Cerebellar nuclear complex (tissue), 1 donor: ENCODE measurements at regions not wholly inside any gene's neighbourhood (a gene's known extent, or its start where the extent isn't known, plus 50 kb on each side); places are given as distances from the start of the nearest gene placed in this dataset.

Source experiments
- DNase-seq, 2 experiments: peaks; one replicate each; lab custom pipeline; 2025; lab: John Stamatoyannopoulos, UW

- DNase-seq: no peak
These were observed 694.3 kb upstream of the NR5A2 start for GRCh38 chr1:199333180-199333579.

- no peak for DNase-seq
These were observed 692.0 kb upstream of the NR5A2 start for GRCh38 chr1:199335496-199335895.

- no peak for DNase-seq
These were observed 690.5 kb upstream of the NR5A2 start for GRCh38 chr1:199336745-199337640.

- DNase-seq: no peak
These were observed 688.8 kb upstream of the NR5A2 start for GRCh38 chr1:199338760-199339159.

DNA sequence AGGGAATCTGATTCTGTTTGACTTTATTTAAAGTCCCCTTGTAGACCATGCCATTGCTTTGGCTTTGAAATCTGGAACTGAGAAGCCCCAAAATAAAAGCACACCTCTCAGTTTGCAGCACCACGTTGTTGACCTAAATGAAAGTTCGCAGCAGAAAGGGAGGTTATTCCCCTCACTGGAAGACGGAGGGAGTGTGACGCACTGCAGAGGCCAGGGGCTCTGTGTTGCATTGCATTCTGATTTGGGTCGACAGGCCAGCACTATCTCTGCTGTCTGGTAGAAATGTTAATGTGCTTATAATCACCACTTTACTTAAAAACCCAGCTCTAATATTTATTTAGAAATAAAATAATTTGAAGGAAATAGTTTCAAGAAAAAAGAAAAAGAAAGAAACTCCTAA, 675.2 kb upstream of the NR5A2 start:
- DNase-seq: no peak

GRCh38 chr1:199353906-199354305, 673.6 kb upstream of the NR5A2 start:
- DNase-seq: no peak

DNA sequence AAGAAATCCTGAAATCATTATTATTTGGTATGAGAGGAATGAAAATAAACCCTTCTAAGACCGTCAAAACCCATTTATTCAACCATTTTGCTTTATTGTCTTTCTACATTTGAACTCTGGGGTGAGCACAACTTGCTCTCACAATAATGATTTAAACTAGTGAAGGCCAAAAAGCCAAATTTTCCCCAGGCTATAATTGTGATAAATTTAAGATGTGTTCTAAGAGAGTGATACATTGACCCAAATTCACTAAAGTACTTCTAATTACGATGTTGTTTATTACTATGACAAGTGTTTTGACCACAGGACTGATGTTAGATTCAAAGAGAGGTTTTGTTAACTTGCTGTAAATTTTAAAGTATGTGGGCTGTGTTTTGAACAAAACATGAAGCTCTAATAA, 670.9 kb upstream of the NR5A2 start:
- no peak for DNase-seq

DNA sequence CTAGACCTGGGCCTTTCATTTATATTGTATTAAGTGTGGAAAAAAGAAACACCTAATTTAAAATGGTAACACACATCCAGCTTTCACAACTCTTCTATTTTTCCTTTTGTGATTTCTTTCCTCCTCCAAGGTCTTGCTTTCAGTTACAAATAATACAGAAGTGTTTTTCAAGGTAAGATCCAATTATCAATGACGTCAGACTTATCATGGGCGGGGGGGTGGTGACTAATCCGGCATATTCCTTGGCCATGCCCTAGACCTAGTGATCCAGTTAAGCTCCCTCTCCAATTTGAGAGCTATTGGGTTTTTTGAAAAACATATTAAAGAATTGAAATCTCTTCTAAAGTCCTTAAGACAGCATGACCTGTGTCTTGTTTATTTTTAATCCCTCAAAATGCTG, 669.9 kb upstream of the NR5A2 start:
- DNase-seq: no peak

DNA sequence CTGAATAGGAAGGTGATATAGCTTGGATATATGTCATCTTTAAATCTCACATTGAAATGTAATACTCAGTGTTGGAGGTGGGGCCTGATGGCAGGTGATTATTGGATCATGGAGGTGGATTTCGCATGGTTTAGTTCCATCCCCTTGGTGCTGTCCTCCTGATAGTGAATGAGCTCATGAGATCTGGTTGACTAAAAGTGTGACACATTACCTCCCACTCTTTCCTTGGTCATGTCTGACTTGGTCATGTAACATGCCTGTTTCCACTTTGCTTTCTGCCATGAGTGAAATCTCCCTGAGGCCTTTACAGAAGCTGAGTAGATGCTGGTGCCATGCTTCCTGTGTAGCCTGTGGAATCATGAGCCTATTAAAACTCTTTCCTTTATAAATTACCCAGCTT, 664.5 kb upstream of the NR5A2 start:
- no peak for DNase-seq

GRCh38 chr1:199373139-199373538, 654.4 kb upstream of the NR5A2 start:
- DNase-seq: no peak

GRCh38 chr1:199377211-199377610, 650.3 kb upstream of the NR5A2 start:
- no peak for DNase-seq

- no peak for DNase-seq
These were observed 643.7 kb upstream of the NR5A2 start for GRCh38 chr1:199383793-199384192.

GRCh38 chr1:199394856-199395255, 632.7 kb upstream of the NR5A2 start:
- DNase-seq: no peak

DNA sequence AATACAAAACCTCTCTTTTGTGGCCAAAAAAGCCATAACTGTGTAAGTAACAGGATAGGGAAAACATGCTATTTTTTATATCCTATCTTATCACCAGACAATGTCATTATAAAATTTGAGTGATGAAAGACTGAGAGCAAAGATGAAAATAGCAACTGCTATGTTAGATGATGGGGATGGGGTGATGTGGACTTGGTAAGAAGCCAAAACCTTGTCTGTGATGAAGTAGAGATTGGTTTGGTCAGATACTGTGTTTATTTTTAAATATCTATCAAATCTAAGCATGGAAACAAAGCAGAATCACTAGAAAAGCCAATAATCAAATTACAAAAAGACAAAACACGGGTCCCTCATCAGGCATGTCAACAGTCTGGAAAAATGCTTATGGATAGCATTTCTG, 631.1 kb upstream of the NR5A2 start:
- DNase-seq: no peak

GRCh38 chr1:199399996-199400724, 627.4 kb upstream of the NR5A2 start:
- DNase-seq: no peak

DNA sequence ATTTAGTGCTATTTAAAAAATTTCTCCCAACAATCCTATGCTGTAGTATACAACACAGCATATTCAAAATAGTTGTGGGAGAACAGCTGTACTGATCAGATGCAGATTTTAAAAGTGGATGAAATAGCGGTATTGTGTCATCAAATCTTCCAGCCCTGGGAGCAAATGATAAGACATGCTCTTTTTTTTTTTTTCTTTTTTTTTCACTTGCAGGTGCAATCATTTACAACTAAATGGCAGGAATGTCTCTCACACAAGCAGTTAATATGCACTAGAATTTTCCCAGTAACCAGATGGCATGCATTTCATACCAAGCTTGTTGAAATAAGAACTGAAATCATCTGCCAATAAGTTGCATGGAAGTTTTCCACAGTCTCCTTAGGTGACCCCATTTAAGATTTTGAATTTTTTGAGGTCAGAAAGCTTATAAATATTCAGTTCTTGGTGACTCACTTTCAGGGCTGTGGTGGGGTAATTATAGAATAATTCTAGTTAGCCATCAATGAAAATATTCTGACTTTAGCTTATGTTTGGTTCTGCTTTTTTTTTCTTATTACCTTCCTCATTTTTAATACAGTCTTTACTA, 623.9 kb upstream of the NR5A2 start:
- no peak for DNase-seq

GRCh38 chr1:199404191-199404590, 623.3 kb upstream of the NR5A2 start:
- DNase-seq: no peak

DNA sequence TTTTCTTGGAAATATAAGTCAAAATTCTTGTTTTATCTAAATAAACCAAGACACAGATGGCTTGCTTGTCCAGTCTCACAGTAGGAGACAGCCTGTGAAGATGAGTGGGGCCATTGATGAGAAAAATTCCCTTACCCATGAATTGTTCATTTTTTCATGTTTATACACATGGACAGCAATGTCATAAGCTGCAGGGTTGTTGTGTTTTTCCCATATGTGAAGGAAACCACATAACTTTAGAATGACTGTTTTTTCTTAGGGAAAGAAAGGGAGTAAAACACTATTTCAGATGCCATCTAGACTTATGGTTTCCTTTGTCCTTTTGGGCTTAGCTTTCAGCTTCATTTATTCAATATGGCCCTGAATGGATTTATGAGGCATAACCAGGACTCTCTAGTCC, 622.5 kb upstream of the NR5A2 start:
- DNase-seq: no peak

DNA sequence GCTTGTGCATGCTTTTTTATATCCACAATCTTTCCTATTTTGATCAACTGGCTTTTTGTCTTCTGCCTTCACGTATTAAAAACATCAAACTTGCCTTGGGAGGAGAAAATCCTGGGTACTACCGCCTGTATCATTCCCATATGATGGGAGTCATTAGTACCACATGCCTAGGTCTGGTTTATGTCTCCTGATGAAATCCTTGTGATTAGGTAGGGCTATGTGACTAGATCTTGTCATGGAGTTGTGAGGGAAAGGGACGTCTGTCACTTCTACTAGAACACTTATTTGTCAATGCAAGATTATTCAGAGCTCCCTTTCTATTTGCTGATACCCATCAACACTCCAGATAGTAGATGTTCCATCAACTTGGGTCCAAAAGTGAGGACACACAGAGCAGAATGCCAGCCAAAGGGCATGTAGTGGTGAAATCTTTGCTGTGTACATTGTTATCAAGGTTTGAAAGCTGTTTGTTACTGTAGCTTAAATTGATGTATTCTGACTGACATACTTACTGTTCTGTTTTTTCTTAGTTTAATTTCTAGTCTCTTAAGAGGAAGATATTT, 621.8 kb upstream of the NR5A2 start:
- no peak for DNase-seq

DNA sequence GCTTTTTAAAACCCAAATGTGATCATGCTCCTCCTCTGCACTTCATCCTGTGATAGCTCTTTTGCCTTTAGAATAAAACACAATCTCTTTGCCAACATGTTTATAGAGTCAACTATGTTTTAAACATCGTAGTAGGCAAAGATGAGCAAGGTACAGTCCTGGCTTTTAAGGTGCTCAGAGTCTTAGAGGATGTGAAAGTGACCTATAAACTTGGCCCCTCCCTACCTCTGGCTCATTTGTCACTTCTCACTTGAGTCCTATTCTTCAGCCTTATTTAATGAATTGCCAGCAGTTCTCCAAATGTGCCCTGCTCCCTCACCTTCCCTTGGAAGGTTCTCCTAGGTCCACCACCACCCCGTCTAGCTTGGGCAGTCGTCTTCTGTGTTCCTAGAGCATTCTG, 617.0 kb upstream of the NR5A2 start:
- DNase-seq: no peak

DNA sequence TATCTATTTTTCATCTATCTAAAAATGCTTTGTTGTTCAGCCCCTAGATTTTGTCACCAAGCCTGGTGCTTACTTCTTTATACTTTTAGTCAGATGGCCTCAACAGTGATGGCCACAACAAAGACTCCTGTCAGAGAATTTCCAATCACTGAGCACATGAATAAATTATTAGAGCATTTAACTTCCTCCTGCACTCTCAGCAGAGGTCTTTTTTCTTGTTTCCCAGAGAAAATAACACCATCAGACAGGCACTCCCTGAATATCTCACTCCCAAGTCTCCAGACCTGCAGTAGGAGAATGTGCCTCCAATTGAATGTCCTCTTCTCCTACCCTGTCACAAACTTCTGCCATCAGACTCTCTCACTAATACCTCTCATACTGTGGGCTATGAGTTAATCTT, 616.0 kb upstream of the NR5A2 start:
- DNase-seq: no peak

DNA sequence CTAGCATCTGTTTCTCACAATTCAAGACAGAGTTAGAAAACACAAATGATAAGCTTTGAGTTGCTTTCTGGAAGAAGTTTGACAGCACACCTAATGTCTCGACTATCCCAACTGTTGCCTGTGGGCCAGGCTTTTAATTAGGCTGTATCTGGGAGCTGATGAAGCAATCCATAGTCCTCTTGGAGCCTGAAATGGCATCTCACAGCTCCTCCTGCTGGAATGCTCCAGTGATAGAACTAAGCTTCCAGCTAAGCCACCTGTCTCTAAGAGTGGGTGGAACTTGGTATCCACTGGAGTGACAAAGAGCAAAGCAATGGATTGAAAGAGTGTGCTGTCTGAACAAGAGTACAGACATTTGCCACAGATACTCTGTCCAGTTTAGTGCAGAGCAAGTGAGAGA, 605.3 kb upstream of the NR5A2 start:
- DNase-seq: no peak

DNA sequence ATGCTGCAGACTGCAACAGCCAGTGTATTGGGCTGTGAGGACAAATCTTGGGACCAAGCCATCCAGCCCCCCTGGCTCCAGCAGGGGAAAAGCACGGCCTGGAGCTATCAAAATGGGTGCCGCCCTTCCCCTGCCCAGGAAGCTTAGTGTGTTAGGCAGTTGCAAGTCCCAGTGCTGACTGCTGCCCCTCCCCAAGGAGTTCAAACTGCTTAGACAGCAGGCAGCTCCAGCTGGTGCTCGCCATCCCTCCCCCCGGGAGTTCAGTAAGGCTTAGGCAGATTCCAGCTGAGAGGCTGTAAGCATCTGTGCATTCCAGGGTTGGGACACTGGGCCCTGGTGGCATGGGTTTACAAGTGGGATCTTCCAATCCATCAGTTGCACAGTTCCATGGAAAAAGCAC, 579.6 kb upstream of the NR5A2 start:
- no peak for DNase-seq
